Fibroblast of mammary gland (primary cell): ENCODE measurements at regions not wholly inside any gene's neighbourhood (a gene's known extent, or its start where the extent isn't known, plus 50 kb on each side); places are given as distances from the start of the nearest gene placed in this dataset.

ENCODE experiments used
- DNase-seq: peaks from one replicate; pipeline ENCODE4 v3.0.0-alpha.2; 2010; ENCODE audit warnings: low read depth
- H3K4me3 ChIP-seq: 2 replicates; pipeline ENCODE4 v1.5.1; 2011; ENCODE audit warnings: low read depth, mild to moderate bottlenecking, low read length, moderate library complexity; ENCODE audit not compliant: control insufficient read depth
- CTCF ChIP-seq: conservative IDR thresholded peaks from 2 replicates; pipeline ENCODE4 v1.5.1; 2011; ENCODE audit warnings: low read depth, low read length, inconsistent platforms; ENCODE audit not compliant: control insufficient read depth, insufficient read depth

GRCh38 chr1:86277936-86278335, 118.2 kb downstream of the ODF2L start:
- DNase-seq = no peak
- TF ChIP-seq CTCF = no peak
- H3K4me3 ChIP-seq = no peak overlapping the region

- no peak for DNase-seq
- no peak overlapping the region for H3K4me3 ChIP-seq
- TF ChIP-seq CTCF = no peak
Observed at GRCh38 chr1:86273066-86273465, 116.5 kb upstream of the COL24A1 start.

- no peak overlapping the region for H3K4me3 ChIP-seq
- no peak for TF ChIP-seq CTCF
- no peak for DNase-seq
Observed at GRCh38 chr1:86272083-86272482, 115.5 kb upstream of the COL24A1 start.

DNA sequence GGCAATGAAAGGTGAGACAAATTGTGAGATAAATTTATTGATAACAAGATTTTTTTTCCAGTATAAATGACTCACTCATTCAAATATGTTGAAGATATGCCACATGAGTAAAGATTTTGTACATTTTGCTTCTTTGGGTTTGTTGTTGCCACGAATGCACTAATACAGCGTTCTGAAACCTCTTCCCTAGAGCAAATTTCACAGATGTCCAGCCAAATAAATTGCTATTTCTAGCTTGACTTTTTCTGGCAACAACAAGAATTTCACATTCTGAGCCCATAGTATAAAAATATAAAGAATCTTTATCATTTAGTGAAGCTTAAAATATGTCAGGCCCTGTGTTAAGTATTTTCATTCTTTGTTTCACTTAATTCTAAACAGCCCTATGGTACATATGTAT, 114.5 kb upstream of the COL24A1 start:
- no peak overlapping the region for H3K4me3 ChIP-seq
- no peak for TF ChIP-seq CTCF
- no peak for DNase-seq

DNA sequence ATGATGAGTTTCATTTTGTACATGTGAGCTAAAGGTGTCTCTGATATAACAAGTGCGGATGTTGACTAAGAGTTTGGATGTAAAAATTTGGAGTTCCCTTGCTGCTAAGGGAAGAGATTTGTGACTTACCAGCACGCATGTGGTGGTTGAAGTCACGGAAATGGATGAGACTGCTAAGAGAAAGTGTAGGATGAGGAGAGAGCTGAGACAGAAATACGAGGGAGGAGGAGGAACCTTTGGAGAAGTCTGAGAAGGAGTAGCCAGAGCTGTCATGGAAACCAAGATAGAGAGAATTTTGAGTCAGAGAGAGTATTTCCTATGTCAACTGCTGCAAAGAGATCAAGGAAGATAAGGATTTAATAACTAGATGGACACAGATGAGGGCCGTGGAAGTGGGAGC, 106.5 kb upstream of the COL24A1 start:
- TF ChIP-seq CTCF = no peak
- no peak overlapping the region for H3K4me3 ChIP-seq
- no peak for DNase-seq

DNA sequence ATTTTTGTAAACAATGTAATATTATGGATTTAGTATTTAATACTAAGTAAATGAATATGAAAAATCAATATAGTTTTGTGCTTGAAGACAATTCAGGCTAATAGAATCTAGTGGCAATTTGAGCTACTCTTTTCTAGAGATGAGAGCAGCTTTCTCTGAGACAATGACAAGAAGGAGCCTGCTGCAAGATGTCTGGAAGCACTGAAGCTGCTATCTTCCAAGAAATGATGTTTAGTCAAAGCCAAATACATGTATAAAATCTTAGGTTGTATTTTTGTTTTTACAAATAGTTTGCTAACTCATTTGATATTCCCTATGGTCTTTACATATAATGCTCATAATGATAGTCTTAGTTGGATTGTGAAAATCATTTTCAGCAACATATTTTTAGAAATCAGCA, 103.9 kb upstream of the COL24A1 start:
- no peak for DNase-seq
- no peak for TF ChIP-seq CTCF
- no peak overlapping the region for H3K4me3 ChIP-seq

GRCh38 chr1:86259390-86259789, 102.8 kb upstream of the COL24A1 start:
- no peak overlapping the region for H3K4me3 ChIP-seq
- DNase-seq = peak; percentile 48
- TF ChIP-seq CTCF = no peak
